Right lobe of liver (tissue), 4 donors: ENCODE measurements at regions not wholly inside any gene's neighbourhood (a gene's known extent, or its start where the extent isn't known, plus 50 kb on each side); places are given as distances from the start of the nearest gene placed in this dataset.

Source experiments
- POLR2A ChIP-seq: fragments of 450-650 bp; IDR thresholded peaks from one replicate; pipeline ENCODE4 v1.6.1; 2017; ENCODE audit warnings: antibody characterized with exemption, mild to moderate bottlenecking
- TF ChIP-seq, protein P1 (sequence below), 4 donors: fragments of 200-600 bp in 3 of 4; fragments of 450-650 bp in 1 of 4; IDR thresholded peaks; one replicate each; pipeline versions ENCODE4 v1.5.1 to v1.8.0; 2016 to 2022; ENCODE audit warnings: antibody characterized with exemption in 4 of 4, mild to moderate bottlenecking in 2 of 4
- donor health status: DM: no; HTN: no; CAD: no.
- donor health status: DM: no; HTN: no; CAD: no.
- donor health status: DM: no; HTN: yes; CAD: no.

DNA sequence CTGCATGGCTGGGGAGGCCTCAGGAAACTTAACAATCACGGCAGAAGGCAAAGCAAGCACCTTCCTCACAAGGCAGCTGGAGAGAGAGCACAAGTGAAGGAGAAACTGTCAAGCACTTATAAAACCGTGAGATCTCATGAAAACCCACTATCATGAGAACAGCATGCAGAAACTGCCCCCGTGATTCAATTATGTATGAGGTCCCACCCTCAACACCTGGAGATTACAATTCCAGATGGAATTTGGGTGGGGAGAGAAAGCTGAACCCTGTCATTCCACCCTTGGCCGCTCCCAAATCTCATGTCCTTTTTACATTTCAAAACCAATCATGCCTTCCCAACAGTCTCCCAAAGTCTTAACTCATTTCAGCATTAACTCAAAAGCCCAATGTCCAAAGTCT lies 107.2 kb upstream of the ECI2 start:
- TF ChIP-seq POLR2A, result no peak
- TF ChIP-seq, protein P1, sequence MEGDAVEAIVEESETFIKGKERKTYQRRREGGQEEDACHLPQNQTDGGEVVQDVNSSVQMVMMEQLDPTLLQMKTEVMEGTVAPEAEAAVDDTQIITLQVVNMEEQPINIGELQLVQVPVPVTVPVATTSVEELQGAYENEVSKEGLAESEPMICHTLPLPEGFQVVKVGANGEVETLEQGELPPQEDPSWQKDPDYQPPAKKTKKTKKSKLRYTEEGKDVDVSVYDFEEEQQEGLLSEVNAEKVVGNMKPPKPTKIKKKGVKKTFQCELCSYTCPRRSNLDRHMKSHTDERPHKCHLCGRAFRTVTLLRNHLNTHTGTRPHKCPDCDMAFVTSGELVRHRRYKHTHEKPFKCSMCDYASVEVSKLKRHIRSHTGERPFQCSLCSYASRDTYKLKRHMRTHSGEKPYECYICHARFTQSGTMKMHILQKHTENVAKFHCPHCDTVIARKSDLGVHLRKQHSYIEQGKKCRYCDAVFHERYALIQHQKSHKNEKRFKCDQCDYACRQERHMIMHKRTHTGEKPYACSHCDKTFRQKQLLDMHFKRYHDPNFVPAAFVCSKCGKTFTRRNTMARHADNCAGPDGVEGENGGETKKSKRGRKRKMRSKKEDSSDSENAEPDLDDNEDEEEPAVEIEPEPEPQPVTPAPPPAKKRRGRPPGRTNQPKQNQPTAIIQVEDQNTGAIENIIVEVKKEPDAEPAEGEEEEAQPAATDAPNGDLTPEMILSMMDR (IDR thresholded peaks at IDR 0.05), result no peak
